ENCODE measurements at regions not wholly inside any gene's neighbourhood (a gene's known extent, or its start where the extent isn't known, plus 50 kb on each side); places are given as distances from the start of the nearest gene placed in this dataset.

- H3K79me2 ChIP-seq (ENCODE audit: insufficient read depth, low read length), result no peaks in the 10 kb centered on the region
- H3K36me3 ChIP-seq (ENCODE audit: insufficient read depth, low read length), result no peaks in the 10 kb centered on the region
- H3K9me3 ChIP-seq (ENCODE audit: low read depth, low read length), result no peaks in the 10 kb centered on the region
- H3K27me3 ChIP-seq (ENCODE audit: insufficient read depth, low read length), result no peaks in the 10 kb centered on the region
- no peak for DNase-seq (ENCODE audit: insufficient read length, low spot score, missing footprints)
- no peak overlapping the region for H2AFZ ChIP-seq (ENCODE audit: low read length)
- no peak overlapping the region for H3K27ac ChIP-seq (ENCODE audit: low read depth, low read length)
- TF ChIP-seq, protein P1, sequence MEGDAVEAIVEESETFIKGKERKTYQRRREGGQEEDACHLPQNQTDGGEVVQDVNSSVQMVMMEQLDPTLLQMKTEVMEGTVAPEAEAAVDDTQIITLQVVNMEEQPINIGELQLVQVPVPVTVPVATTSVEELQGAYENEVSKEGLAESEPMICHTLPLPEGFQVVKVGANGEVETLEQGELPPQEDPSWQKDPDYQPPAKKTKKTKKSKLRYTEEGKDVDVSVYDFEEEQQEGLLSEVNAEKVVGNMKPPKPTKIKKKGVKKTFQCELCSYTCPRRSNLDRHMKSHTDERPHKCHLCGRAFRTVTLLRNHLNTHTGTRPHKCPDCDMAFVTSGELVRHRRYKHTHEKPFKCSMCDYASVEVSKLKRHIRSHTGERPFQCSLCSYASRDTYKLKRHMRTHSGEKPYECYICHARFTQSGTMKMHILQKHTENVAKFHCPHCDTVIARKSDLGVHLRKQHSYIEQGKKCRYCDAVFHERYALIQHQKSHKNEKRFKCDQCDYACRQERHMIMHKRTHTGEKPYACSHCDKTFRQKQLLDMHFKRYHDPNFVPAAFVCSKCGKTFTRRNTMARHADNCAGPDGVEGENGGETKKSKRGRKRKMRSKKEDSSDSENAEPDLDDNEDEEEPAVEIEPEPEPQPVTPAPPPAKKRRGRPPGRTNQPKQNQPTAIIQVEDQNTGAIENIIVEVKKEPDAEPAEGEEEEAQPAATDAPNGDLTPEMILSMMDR (IDR thresholded peaks at IDR 0.05; ENCODE audit: extremely low read depth, low read depth, low read length), result no peak
- H3K4me3 ChIP-seq (ENCODE audit: insufficient read depth, low read length), result no peak overlapping the region
- no peak overlapping the region for H3K4me2 ChIP-seq (ENCODE audit: insufficient read depth, low read length)
- no peaks in the 10 kb centered on the region for H3K4me1 ChIP-seq (ENCODE audit: insufficient read depth, low read length)
- H4K20me1 ChIP-seq (ENCODE audit: insufficient read depth, low read length), result no peaks in the 10 kb centered on the region
Measured at GRCh38 chr1:87194271-87194774, 134.4 kb upstream of the LMO4 start.

- Histone ChIP-seq H3K4me3 (ENCODE audit: insufficient read depth, low read length) (no peak overlapping the region), H3K9me3 (ENCODE audit: low read depth, low read length) (no peaks in the 10 kb centered on the region), H3K27me3 (ENCODE audit: insufficient read depth, low read length) (no peaks in the 10 kb centered on the region), H3K27ac (ENCODE audit: low read depth, low read length) (no peak overlapping the region), H3K4me1 (ENCODE audit: insufficient read depth, low read length) (no peaks in the 10 kb centered on the region), H3K36me3 (ENCODE audit: insufficient read depth, low read length) (no peaks in the 10 kb centered on the region), H2AFZ (ENCODE audit: low read length) (no peak overlapping the region), H3K79me2 (ENCODE audit: insufficient read depth, low read length) (no peaks in the 10 kb centered on the region), H4K20me1 (ENCODE audit: insufficient read depth, low read length) (no peaks in the 10 kb centered on the region), H3K4me2 (ENCODE audit: insufficient read depth, low read length) (no peak overlapping the region)
- TF ChIP-seq, protein P1 (IDR thresholded peaks at IDR 0.05; ENCODE audit: extremely low read depth, low read depth, low read length), result no peak
- no peak for DNase-seq (ENCODE audit: insufficient read length, low spot score, missing footprints)
Measured at GRCh38 chr1:87194856-87195255, 133.8 kb upstream of the LMO4 start.

GRCh38 chr1:87196110-87196827 lies 132.4 kb upstream of the LMO4 start:
- Histone ChIP-seq H3K4me3 (ENCODE audit: insufficient read depth, low read length) (no peak overlapping the region), H3K27ac (ENCODE audit: low read depth, low read length) (no peak overlapping the region), H3K4me2 (ENCODE audit: insufficient read depth, low read length) (no peak overlapping the region), H3K4me1 (ENCODE audit: insufficient read depth, low read length) (no peaks in the 10 kb centered on the region), H3K27me3 (ENCODE audit: insufficient read depth, low read length) (peaks cover 4% of the 10 kb centered on the region), H4K20me1 (ENCODE audit: insufficient read depth, low read length) (no peaks in the 10 kb centered on the region), H3K36me3 (ENCODE audit: insufficient read depth, low read length) (no peaks in the 10 kb centered on the region), H3K9me3 (ENCODE audit: low read depth, low read length) (no peaks in the 10 kb centered on the region), H3K79me2 (ENCODE audit: insufficient read depth, low read length) (no peaks in the 10 kb centered on the region), H2AFZ (ENCODE audit: low read length) (no peak overlapping the region)
- TF ChIP-seq, protein P1 (IDR thresholded peaks at IDR 0.05; ENCODE audit: extremely low read depth, low read depth, low read length), result no peak
- no peak for DNase-seq (ENCODE audit: insufficient read length, low spot score, missing footprints)

GRCh38 chr1:87197156-87197555 lies 131.5 kb upstream of the LMO4 start:
- H3K27ac ChIP-seq (ENCODE audit: low read depth, low read length), result no peak overlapping the region
- no peaks in the 10 kb centered on the region for H3K4me1 ChIP-seq (ENCODE audit: insufficient read depth, low read length)
- H3K36me3 ChIP-seq (ENCODE audit: insufficient read depth, low read length), result no peaks in the 10 kb centered on the region
- no peak overlapping the region for H2AFZ ChIP-seq (ENCODE audit: low read length)
- H3K27me3 ChIP-seq (ENCODE audit: insufficient read depth, low read length), result peaks cover 4% of the 10 kb centered on the region
- H3K79me2 ChIP-seq (ENCODE audit: insufficient read depth, low read length), result no peaks in the 10 kb centered on the region
- no peak overlapping the region for H3K4me3 ChIP-seq (ENCODE audit: insufficient read depth, low read length)
- no peaks in the 10 kb centered on the region for H3K9me3 ChIP-seq (ENCODE audit: low read depth, low read length)
- no peaks in the 10 kb centered on the region for H4K20me1 ChIP-seq (ENCODE audit: insufficient read depth, low read length)
- no peak for DNase-seq (ENCODE audit: insufficient read length, low spot score, missing footprints)
- TF ChIP-seq, protein P1 (IDR thresholded peaks at IDR 0.05; ENCODE audit: extremely low read depth, low read depth, low read length), result no peak
- H3K4me2 ChIP-seq (ENCODE audit: insufficient read depth, low read length), result no peak overlapping the region
